Hepatocyte (in vitro differentiated cells): ENCODE measurements at regions not wholly inside any gene's neighbourhood (a gene's known extent, or its start where the extent isn't known, plus 50 kb on each side); places are given as distances from the start of the nearest gene placed in this dataset.
"Not testable (repeated sequence)": the region's sequence is repeated elsewhere in the genome, so short reads cannot be mapped to it uniquely, and the experiment has no call there.

Experiments
- DNase-seq: peaks from one replicate; pipeline ENCODE4 v3.0.0-alpha.2; 2016; ENCODE audit warnings: low spot score
- H2AFZ ChIP-seq: fragments of 200-600 bp; sonication (generic); 2 replicates; pipeline ENCODE4 v1.6.0; 2016; ENCODE audit warnings: antibody characterized with exemption, mild to moderate bottlenecking
- H3K27ac ChIP-seq: fragments of 200-600 bp; sonication (generic); 2 replicates; pipeline ENCODE4 v1.5.1; 2016; ENCODE audit warnings: mild to moderate bottlenecking
- H3K27me3 ChIP-seq: fragments of 200-600 bp; sonication (generic); 2 replicates; pipeline ENCODE4 v1.6.1; 2016
- H3K36me3 ChIP-seq: fragments of 200-600 bp; sonication (generic); replicated peaks from 2 replicates; pipeline ENCODE4 v1.5.1; 2016; ENCODE audit warnings: low read depth; ENCODE audit not compliant: insufficient read depth
- H3K4me1 ChIP-seq: fragments of 200-600 bp; sonication (generic); 2 replicates; pipeline ENCODE4 v1.5.1; 2016; ENCODE audit warnings: mild to moderate bottlenecking, moderate library complexity; ENCODE audit not compliant: insufficient read depth
- H3K4me2 ChIP-seq: fragments of 200-600 bp; sonication (generic); 2 replicates; pipeline ENCODE4 v1.6.0; 2016
- H3K4me3 ChIP-seq: fragments of 200-600 bp; sonication (generic); 2 replicates; pipeline ENCODE4 v1.5.1; 2016; ENCODE audit warnings: mild to moderate bottlenecking
- H3K79me2 ChIP-seq: fragments of 200-600 bp; sonication (generic); 2 replicates; pipeline ENCODE4 v1.6.0; 2017; ENCODE audit warnings: mild to moderate bottlenecking
- H3K9me2 ChIP-seq: fragments of 200-600 bp; sonication (generic); replicated peaks from 2 replicates; pipeline ENCODE4 v1.6.0; 2017; ENCODE audit warnings: mild to moderate bottlenecking; ENCODE audit not compliant: insufficient read depth
- H3K9me3 ChIP-seq: fragments of 200-600 bp; sonication (generic); 2 replicates; pipeline ENCODE4 v1.5.1; 2016; ENCODE audit warnings: low read depth, mild to moderate bottlenecking
- H4K20me1 ChIP-seq: fragments of 200-600 bp; sonication (generic); 2 replicates; pipeline ENCODE4 v1.6.0; 2016; ENCODE audit warnings: mild to moderate bottlenecking; ENCODE audit not compliant: insufficient read depth, poor library complexity, severe bottlenecking
- WGBS: methylation state at CpG from one replicate; pipeline ENCODE4 v1.1.6; 2016; ENCODE audit warnings: low lambda C conversion rate; ENCODE audit errors: missing lambda C conversion rate; 5-methylcytosine and 5-hydroxymethylcytosine counted together
- TF ChIP-seq, protein P1 (sequence below): fragments of 200-600 bp; sonication (generic); IDR thresholded peaks from 2 replicates; pipeline ENCODE4 v1.5.1; 2016; ENCODE audit warnings: antibody characterized with exemption, mild to moderate bottlenecking; ENCODE audit not compliant: poor library complexity

DNA sequence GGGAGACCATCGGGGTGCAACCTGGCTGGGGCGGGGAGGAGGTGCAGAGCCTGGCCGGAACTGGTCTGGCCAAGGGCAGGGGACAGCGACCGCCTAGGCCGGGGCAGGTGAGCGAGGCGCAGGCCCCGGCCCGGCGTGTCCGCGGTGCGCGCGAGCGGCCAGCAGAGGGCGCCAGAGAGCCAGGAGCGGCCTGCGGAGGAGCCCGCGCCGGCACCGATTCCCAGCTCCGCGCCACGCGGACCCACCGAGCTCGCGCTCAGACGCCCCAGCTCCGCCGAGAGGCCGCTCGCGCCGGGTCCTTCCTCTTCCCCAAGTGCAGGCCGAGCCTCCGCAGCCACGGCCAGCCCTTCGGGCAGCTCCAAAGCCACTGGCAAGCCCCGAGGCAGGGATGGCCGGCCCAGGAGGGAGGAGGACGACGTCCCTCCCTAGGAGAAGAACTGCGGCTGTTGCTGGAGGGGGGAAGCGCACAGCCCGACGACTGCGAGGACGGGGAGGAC lies 128.9 kb upstream of the HMX1 start:
- DNase-seq = peak; percentile 63
- H2AFZ ChIP-seq = peak overlapping the region; percentile 68

DNA sequence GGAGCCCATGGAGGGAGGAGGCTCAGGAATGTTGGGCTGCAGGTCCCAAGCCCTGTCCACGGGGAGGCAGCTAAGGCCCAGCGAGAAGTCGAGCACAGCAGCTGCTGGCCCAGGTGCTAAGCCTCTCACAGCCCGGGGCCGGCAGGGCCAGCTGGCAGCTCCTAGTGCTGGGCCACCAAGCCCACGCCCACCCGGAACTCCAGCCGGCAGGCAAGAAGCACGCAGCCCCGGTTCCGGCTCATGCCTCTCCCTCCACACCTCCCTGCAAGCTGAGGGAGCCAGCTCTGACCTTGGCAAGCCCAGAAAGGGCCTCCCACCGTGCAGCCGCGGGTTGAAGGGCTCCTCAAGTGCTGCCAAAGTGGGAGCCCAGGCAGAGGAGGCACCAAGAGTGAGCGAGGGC lies 121.3 kb upstream of the HMX1 start:
- not testable (repeated sequence) for H3K79me2 ChIP-seq, H3K27me3 ChIP-seq, DNase-seq, H4K20me1 ChIP-seq, H3K27ac ChIP-seq, H2AFZ ChIP-seq, H3K4me3 ChIP-seq, H3K4me2 ChIP-seq, H3K9me2 ChIP-seq, H3K9me3 ChIP-seq, H3K36me3 ChIP-seq, H3K4me1 ChIP-seq
- WGBS = 80% methylated on average over 13 of the region's 15 CpGs

More for the DNA sequence above, 128.9 kb upstream of the HMX1 start:
- not testable (repeated sequence) for H3K4me3 ChIP-seq, H4K20me1 ChIP-seq, H3K9me3 ChIP-seq, H3K4me1 ChIP-seq, H3K27me3 ChIP-seq, H3K9me2 ChIP-seq, H3K36me3 ChIP-seq, H3K79me2 ChIP-seq, H3K27ac ChIP-seq
- TF ChIP-seq, protein P1, sequence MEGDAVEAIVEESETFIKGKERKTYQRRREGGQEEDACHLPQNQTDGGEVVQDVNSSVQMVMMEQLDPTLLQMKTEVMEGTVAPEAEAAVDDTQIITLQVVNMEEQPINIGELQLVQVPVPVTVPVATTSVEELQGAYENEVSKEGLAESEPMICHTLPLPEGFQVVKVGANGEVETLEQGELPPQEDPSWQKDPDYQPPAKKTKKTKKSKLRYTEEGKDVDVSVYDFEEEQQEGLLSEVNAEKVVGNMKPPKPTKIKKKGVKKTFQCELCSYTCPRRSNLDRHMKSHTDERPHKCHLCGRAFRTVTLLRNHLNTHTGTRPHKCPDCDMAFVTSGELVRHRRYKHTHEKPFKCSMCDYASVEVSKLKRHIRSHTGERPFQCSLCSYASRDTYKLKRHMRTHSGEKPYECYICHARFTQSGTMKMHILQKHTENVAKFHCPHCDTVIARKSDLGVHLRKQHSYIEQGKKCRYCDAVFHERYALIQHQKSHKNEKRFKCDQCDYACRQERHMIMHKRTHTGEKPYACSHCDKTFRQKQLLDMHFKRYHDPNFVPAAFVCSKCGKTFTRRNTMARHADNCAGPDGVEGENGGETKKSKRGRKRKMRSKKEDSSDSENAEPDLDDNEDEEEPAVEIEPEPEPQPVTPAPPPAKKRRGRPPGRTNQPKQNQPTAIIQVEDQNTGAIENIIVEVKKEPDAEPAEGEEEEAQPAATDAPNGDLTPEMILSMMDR = peak; percentile 41
- 20% methylated on average over 33 of the region's 52 CpGs for WGBS
- peak overlapping the region; percentile 85 for H3K4me2 ChIP-seq

DNA sequence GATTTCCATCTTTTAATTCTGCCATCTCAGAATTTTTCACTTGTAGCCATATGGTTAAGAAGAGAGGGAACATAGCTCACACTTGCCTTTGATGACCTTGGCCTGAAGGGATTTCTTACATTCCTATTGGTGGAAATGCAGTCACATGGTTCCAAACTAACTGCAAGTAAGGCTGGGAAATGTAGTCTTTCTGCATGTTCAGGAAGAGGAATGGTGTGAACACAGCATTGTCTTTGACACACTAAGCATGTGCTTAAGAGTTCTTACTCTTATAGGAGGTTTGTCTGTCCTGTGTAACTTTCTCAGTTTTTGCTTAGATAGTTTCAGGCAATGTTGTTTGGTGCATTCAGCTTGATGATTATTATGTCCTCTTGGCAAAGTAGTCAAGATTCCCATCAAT lies 119.8 kb upstream of the HMX1 start:
- H3K4me3 ChIP-seq, H3K27me3 ChIP-seq, H3K4me1 ChIP-seq, H3K9me2 ChIP-seq, H3K9me3 ChIP-seq, H3K27ac ChIP-seq, H3K79me2 ChIP-seq, H3K4me2 ChIP-seq, H4K20me1 ChIP-seq, H2AFZ ChIP-seq, H3K36me3 ChIP-seq, DNase-seq: not testable (repeated sequence)

DNA sequence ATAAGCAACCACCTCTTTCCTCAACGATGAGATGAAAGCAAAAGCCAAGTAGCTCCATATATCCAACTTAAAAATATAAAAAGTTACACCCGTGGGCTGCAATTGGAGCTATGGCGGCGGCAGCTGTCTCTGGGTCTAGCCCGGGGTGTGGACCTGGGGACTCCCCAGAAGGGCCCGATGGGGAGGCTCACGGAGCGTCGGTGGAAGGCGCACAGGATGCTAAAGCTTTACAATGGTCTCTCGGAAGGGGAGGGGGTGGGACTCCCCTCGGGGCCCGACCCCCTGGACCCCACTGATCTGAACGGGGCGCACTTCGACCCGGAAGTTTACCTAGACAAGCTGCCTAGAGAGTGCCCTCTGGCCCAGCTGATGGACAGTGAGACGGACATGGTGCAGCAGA lies 118.7 kb upstream of the HMX1 start:
- not testable (repeated sequence) for H3K9me3 ChIP-seq
- WGBS = 88% methylated on average over 17 of the region's 18 CpGs

DNA sequence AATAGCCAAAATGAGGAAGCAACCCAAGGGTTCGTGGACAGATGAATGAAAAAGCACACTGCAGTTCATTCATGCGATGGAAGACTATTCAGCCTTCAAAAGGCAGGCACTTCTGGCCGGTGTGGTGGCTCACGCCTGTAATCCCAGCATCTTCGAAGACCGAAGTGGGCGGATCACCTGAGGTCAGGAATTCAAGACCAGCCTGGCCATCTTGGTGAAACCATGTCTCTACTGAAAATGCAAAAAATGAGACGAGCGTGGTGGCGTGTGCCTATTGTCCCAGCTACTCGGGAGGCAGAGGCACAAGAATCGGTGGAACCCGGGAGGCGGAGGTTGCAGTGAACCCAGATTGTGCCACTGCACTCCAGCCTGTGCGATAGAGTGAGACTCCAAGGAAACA lies 114.1 kb upstream of the HMX1 start:
- H3K9me2 ChIP-seq, H2AFZ ChIP-seq, H3K27ac ChIP-seq, H3K36me3 ChIP-seq, H3K4me1 ChIP-seq, DNase-seq, H3K4me3 ChIP-seq, H3K27me3 ChIP-seq, H3K4me2 ChIP-seq, H3K9me3 ChIP-seq, H3K79me2 ChIP-seq, H4K20me1 ChIP-seq: not testable (repeated sequence)
- 93% methylated on average over 15 of the region's 15 CpGs for WGBS

More for the DNA sequence above, 118.7 kb upstream of the HMX1 start:
- not testable (repeated sequence) for H2AFZ ChIP-seq, H3K4me1 ChIP-seq, H3K36me3 ChIP-seq, H3K27ac ChIP-seq, H3K27me3 ChIP-seq, H3K4me2 ChIP-seq, H3K4me3 ChIP-seq, DNase-seq, H3K9me2 ChIP-seq, H4K20me1 ChIP-seq, H3K79me2 ChIP-seq

DNA sequence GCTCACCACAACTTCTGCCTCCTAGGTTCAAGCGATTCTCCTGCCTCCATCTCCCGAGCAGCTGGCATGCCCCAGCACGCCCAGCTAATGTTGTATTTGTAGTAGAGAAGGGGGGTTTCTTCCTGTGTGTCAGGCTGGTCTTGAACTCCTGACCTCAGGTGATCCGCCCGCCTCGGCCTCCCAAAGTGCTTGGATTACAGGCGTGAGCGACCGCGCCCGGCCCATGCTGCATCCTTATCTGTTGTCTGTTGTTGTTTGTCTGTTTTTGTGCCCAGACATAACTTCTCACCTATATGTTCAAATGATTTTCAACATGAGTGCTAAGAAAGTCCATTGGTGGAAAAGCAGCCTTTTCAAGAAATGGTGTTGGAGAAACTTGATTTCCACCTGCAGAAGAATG lies 113.0 kb upstream of the HMX1 start:
- not testable (repeated sequence) for H3K4me3 ChIP-seq, H3K36me3 ChIP-seq, H3K4me1 ChIP-seq, H3K27ac ChIP-seq, H3K4me2 ChIP-seq, H3K9me2 ChIP-seq, H3K27me3 ChIP-seq, H3K79me2 ChIP-seq, H2AFZ ChIP-seq, H3K9me3 ChIP-seq, DNase-seq, H4K20me1 ChIP-seq
- 89% methylated on average over 11 of the region's 11 CpGs for WGBS

DNA sequence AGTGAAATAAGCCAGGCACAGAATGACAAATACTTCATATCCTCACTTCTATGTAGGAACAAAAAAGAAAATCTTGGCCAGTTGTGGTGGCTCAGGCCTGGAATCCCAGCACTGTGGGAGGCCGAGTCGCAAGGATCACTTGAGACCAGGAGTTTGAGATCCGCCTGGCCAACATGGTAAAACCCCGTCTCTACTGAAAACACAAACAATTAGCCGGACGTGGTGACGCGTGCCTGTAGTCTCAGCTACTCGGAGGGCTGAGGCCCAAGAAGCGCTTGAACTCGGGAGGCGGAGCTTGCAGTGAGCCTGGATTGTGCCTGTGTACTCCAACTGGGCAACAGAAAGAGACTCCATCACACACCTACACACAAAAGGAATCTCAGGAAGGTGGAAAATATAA lies 112.3 kb upstream of the HMX1 start:
- H3K4me1 ChIP-seq, H3K36me3 ChIP-seq, H2AFZ ChIP-seq, H3K79me2 ChIP-seq, H3K9me3 ChIP-seq, H3K4me2 ChIP-seq, H3K27me3 ChIP-seq, H3K4me3 ChIP-seq, DNase-seq, H4K20me1 ChIP-seq, H3K9me2 ChIP-seq, H3K27ac ChIP-seq: not testable (repeated sequence)
- WGBS = 92% methylated on average over 12 of the region's 12 CpGs

DNA sequence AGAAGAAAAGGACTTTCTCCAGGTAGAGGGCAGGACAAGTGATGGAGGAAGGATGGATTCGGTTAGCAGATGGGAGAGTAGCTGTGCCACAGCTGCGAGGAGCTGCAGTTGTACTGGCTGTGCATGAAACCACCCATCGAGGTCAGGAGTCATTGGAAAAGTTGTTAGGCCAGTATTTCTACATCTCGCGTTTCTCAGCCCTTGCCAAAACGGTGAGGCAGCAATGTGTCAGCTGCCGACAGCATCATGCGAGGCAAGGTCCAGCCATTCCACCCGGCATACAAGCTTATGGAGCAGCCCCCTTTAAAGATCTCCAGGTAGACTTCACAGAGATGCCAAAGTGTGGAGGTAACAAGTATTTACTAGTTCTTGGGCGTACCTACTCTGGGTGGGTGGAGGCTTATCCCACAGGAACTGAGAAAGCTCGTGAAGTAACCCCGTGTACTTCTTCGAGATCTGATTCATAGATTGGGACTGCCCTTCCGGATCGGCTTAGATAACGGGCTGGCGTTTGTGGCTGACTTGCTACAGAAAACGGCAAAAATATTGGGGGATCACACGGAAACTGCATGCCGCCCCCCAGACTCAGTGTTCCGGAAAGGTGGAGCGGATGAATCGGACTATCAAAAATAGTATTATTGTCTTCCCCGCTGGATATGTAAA lies 105.0 kb upstream of the HMX1 start:
- not testable (repeated sequence) for DNase-seq, H3K4me3 ChIP-seq, H3K4me1 ChIP-seq, H4K20me1 ChIP-seq, H3K4me2 ChIP-seq, H3K27me3 ChIP-seq, H3K9me2 ChIP-seq, H3K36me3 ChIP-seq, H2AFZ ChIP-seq, H3K27ac ChIP-seq, H3K79me2 ChIP-seq, H3K9me3 ChIP-seq
- 86% methylated on average over 24 of the region's 24 CpGs for whole genome bisulfite sequencing
